HG02885 (cell line): ENCODE measurements at regions not wholly inside any gene's neighbourhood (a gene's known extent, or its start where the extent isn't known, plus 50 kb on each side); places are given as distances from the start of the nearest gene placed in this dataset.
"Not testable (repeated sequence)": the region's sequence is repeated elsewhere in the genome, so short reads cannot be mapped to it uniquely, and the experiment has no call there.

Source experiments
- ATAC-seq: cut with Tn5 transposase; IDR thresholded peaks from one replicate; pipeline ENCODE4 v1.9.1; 2021; ENCODE audit warnings: mild to moderate bottlenecking; ENCODE audit not compliant: unreplicated experiment, poor library complexity

- ATAC-seq: no peak
Measured at GRCh38 chr18:57889841-57890240, 86.7 kb upstream of the ATP8B1 start.

- no peak for ATAC-seq
Measured at GRCh38 chr18:57887543-57888383, 84.6 kb upstream of the ATP8B1 start.

- ATAC-seq: no peak
Measured at GRCh38 chr18:57885931-57886330, 82.8 kb upstream of the ATP8B1 start.

GRCh38 chr18:57882465-57882864, 79.3 kb upstream of the ATP8B1 start:
- ATAC-seq: no peak

GRCh38 chr18:57881818-57882413, 78.8 kb upstream of the ATP8B1 start:
- ATAC-seq: peak; percentile 95

- ATAC-seq: not testable (repeated sequence)
Measured at GRCh38 chr18:57879924-57880323, 76.8 kb upstream of the ATP8B1 start.

- no peak for ATAC-seq
Measured at GRCh38 chr18:57869221-57869620, 66.1 kb upstream of the ATP8B1 start.

- ATAC-seq: no peak
Measured at GRCh38 chr18:57866355-57866754, 63.2 kb upstream of the ATP8B1 start.

- ATAC-seq: no peak
Measured at GRCh38 chr18:57864615-57865121, 61.6 kb upstream of the ATP8B1 start.

- no peak for ATAC-seq
Measured at GRCh38 chr18:57863706-57864105, 60.6 kb upstream of the ATP8B1 start.

GRCh38 chr18:57859314-57859713, 56.2 kb upstream of the ATP8B1 start:
- peak; percentile 89 for ATAC-seq

GRCh38 chr18:57856557-57857280, 53.6 kb upstream of the ATP8B1 start:
- ATAC-seq: no peak

GRCh38 chr18:57856128-57856527, 53.0 kb upstream of the ATP8B1 start:
- ATAC-seq: no peak

GRCh38 chr18:57855551-57855950, 52.4 kb upstream of the ATP8B1 start:
- ATAC-seq: no peak

GRCh38 chr18:57854726-57855125, 51.6 kb upstream of the ATP8B1 start:
- no peak for ATAC-seq

- no peak for ATAC-seq
Measured at GRCh38 chr18:57853864-57854263, 50.7 kb upstream of the ATP8B1 start.

GRCh38 chr18:57853133-57853532, 50.0 kb upstream of the ATP8B1 start:
- ATAC-seq: no peak
